ENCODE measurements at regions not wholly inside any gene's neighbourhood (a gene's known extent, or its start where the extent isn't known, plus 50 kb on each side); places are given as distances from the start of the nearest gene placed in this dataset.

DNA sequence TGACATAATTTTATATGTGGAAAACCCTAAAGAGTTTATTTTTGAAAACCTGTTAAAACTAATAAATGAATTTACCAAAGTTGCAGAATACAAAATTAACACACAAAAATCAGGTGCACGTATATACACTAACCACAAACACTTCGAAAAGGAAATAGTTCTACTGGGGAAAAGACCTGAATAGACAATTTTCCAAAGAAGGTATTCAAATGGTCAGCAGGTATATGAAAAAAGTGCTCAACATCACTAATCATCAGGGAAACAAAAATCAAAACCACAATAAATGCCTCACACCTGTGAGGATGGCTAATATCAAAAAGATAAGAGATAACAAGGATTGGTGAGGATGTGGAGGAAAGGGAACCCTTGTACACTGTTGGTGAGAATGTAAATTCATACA, 110.6 kb downstream of the PXDC1 start:
- DNase-seq: no peak

DNA sequence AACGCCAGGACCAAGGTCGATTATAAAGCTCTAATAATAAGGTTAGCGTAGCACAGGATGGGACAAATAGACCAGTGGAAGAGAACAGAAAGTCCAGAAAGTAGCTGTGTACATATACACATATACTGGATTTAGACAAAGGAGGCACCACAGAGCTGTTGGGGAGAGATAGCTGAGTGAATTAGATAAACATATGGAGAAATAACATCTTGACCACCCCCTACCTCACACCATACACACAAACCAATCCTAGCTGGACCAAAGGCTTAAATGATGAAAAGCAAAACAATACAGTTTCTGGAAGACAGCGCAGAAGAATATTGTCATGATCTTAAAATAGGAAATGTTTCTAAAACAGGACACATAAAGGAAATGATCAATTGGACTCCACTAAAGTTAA, 112.9 kb downstream of the PXDC1 start:
- DNase-seq: no peak

- no peak for DNase-seq
Measured at GRCh38 chr6:3636060-3636459, 115.5 kb downstream of the PXDC1 start.

DNA sequence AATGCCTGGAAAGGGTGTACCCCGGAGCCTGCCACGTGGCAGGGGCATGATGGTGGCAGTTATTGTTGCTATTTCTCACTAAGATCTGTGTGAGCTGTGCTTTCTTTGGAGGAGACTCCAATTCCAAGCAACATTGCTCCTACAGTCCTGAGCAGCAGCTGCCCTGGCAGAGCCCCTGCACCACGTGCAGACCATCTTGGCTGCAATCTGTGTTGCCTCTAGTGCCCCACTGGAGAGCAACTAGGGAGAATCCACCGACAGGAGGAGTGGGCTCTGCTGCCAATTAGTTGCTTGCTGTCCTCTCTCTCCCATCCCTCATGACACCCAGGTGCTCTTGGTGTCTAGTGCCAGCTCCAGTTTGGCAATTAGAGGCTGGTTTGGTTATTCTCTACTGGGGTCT, 116.0 kb downstream of the PXDC1 start:
- no peak for DNase-seq

GRCh38 chr6:3634280-3634816, 117.2 kb downstream of the PXDC1 start:
- no peak for DNase-seq

- no peak for DNase-seq
Measured at GRCh38 chr6:3633711-3634110, 117.8 kb downstream of the PXDC1 start.

GRCh38 chr6:3631877-3632276, 119.6 kb downstream of the PXDC1 start:
- no peak for DNase-seq

GRCh38 chr6:3631186-3631585, 120.3 kb downstream of the PXDC1 start:
- no peak for DNase-seq

GRCh38 chr6:3630258-3630835, 121.2 kb downstream of the PXDC1 start:
- DNase-seq: peak; percentile 32 to 44

- no peak for DNase-seq
Measured at GRCh38 chr6:3627956-3628835, 123.3 kb downstream of the PXDC1 start.

DNA sequence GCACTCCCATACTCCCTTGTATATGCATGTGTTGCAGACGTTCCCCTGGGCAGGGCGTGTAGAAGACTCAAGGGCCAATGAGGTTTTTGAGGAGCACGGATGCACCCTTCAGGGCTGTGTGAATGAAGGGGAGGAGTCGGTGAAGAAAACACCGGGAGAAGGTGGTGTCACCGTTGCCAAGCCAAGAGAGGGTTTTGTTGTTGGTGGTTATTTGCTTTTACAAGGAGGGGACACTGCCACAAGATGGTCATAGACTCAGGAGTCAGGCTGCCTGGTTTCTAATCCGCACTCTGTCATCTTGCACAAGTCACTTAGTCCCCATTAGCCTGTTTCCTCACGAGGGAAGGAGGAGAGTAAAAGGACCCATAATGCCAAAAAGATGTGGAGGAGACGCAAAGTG, 124.0 kb downstream of the PXDC1 start:
- DNase-seq: no peak

DNA sequence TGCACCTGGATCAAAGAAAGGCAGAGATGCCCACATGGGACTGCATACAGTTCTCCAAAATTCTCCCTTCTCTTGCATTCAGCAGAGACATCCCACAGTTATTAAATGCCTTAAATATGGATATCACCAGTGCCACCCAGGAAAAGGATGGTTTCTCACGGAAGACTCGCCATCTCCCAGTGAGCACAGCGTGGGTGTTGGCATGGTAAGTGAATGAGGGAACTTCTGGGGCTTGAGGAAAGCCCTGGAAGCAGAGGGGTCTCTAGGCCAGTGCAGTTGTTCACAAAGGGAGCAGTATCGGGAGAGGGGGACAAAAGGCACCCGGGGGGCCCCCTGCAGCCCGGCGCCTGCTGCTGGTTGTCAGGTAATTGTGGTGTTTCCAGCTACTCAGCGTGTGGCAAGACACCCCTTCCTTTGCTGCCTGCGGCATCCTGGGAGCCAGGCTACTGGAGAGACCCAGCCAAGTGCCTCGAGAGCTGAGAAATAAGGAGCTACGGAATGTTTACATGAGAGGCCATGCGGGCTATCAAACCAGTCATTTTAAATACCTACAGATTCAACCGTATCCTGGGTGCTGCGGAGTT, 125.4 kb downstream of the PXDC1 start:
- DNase-seq: no peak

DNA sequence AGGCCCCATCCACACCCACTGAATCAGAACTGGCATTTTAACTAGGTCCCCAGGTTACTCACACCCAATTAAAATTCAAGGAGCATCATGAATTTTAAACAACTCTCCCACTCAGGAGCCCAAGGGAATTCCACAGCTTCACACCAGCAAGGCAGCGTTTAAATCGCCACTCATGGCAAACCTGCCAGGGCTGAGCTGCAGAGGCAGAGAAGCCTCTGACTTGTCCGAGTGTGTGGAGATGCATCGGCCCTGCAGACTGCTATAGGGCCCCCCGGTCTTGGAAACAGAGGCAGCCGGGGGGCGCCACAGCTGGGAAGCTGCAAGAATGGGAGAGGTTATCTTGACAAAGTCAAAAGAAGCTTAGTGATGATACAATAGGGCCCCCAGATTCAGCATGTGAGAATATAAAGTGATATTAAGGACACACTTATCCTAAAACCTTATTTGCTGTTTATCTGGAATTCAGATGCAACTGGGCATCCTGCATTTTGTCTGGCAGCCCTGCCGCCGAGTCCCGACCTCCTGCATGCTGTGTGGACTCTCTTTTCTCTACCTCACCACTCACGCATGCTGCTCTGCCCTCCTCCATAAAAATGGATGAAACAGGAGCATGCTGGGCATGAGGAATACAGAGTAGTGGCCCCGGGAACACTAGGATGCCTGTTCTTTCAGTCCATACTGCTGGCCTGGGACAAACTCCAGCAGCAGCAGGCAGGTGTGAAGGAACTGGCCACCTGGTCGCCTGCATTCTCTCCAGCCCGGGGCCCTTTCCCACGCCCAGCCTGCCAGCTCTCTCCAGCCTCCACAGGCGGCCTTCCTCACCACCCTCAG, 126.1 kb downstream of the PXDC1 start:
- DNase-seq: no peak

GRCh38 chr6:3624250-3625136, 127.0 kb downstream of the PXDC1 start:
- DNase-seq: no peak

GRCh38 chr6:3623451-3624249, 127.9 kb downstream of the PXDC1 start:
- no peak for DNase-seq

DNA sequence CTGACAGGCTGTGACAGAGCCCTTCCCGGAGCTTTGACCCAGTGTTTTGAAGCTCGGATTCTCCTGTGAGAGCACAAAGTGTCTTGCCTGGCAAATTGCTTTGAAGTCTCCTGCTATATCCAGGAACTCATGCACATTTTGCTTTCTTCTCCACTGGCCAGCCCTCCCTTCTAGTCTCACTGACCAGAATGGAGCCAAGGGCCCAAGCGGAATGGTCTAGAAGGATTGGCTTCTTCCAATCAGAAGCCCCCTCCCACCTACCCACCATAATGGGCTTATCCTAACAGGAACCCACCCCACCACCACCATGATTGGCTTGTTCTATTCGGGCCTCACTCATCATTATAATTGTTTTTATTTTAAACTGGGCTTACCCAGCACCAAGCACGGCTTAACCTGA, 130.1 kb downstream of the PXDC1 start:
- no peak for DNase-seq

GRCh38 chr6:3620937-3621336, 130.6 kb downstream of the PXDC1 start:
- no peak for DNase-seq

DNA sequence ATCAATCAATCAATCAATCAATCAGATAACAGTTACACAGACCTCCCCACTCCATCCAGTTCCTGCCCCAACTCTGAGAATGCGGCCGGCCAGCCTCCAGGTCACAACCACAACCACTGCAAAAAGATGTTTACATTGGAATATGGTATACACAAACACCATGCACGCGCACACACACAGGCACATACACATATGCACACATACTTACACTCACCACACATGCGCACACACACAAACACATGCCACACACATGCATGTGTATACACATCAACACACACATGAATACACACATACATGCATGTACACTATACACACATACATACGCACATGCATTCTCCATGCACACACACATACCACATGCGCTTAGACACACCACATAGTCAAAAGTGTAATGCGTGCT, 131.1 kb downstream of the PXDC1 start:
- no peak for DNase-seq

DNA sequence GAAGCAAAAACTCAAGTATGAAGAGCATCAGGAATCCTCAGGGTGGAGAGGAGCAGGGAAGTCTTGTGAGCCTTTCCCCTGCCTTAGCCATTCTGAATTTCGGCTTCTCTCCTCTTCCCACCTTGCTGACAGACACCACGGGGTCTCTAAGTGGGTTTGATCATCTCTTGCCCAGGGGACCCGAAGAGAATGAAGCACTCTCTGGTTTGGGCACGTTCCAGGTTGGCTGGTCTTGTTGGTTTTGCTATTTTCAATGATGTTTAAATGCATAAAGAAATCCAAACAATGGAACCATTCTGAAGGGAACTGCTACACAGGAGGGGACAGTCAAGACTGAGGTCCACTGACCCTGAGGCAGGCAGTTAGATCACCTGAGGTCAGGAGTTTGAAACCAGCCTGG, 131.7 kb downstream of the PXDC1 start:
- no peak for DNase-seq

DNA sequence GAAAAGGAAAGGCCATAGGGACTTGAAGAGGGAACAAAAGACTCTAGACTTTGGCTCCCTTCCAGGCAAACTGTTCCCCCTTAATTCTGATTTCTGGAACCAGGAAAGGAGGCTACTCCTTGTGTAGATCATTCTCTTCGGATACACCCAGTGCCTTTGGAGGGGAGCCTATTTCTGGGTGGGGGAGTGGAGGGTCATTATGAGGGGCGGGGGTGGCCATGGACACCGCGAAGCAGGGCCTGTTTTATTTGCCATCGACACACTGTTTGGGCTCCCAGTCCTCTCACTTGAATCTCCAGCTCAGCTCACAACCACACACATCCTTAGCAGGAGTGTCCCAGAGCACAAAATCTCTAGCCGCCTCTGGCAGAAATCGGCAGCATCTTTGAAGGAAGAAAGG, 132.3 kb downstream of the PXDC1 start:
- DNase-seq: no peak

- DNase-seq: no peak
Measured at GRCh38 chr6:3618642-3619041, 132.9 kb downstream of the PXDC1 start.

Data from inflammatory macrophage (primary cell).